Kidney (tissue), 13 donors: ENCODE measurements at regions not wholly inside any gene's neighbourhood (a gene's known extent, or its start where the extent isn't known, plus 50 kb on each side); places are given as distances from the start of the nearest gene placed in this dataset.

Source experiments
- DNase-seq, 5 donors: peaks; one replicate each; pipeline ENCODE4 v3.0.0-alpha.2; 2013 to 2020
- FAIRE-seq: peaks from 2 replicates; lab custom pipeline; 2012; peaks lifted over from hg19 to GRCh38; lab: Jason Lieb, UNC
- H3K27ac ChIP-seq, 2 donors: one replicate each; pipeline ENCODE4 v1.7.0; 2013; ENCODE audit warnings: low read depth in 2 of 2, low read length in 2 of 2, inconsistent platforms in 1 of 2
- H3K27me3 ChIP-seq: one replicate; pipeline ENCODE4 v1.7.1; 2013; ENCODE audit warnings: low read length, inconsistent platforms; ENCODE audit not compliant: control insufficient read depth, insufficient read depth
- H3K36me3 ChIP-seq, 3 donors: one replicate each; pipeline versions ENCODE4 v1.7.0 to v1.7.1; 2013; ENCODE audit warnings: low read length in 3 of 3, control low read depth in 1 of 3, inconsistent platforms in 1 of 3; ENCODE audit not compliant: insufficient read depth in 3 of 3, control insufficient read depth in 2 of 3
- H3K4me1 ChIP-seq, 3 donors: one replicate each; pipeline versions ENCODE4 v1.7.0 to v1.7.1; 2013; ENCODE audit warnings: low read length in 3 of 3, inconsistent platforms in 1 of 3, low read depth in 1 of 3; ENCODE audit not compliant: control insufficient read depth in 2 of 3, insufficient read depth in 2 of 3
- H3K4me3 ChIP-seq, 3 donors: one replicate each; pipeline versions ENCODE4 v1.7.0 to v1.8.1; 2013; ENCODE audit warnings: low read length in 3 of 3, control low read depth in 1 of 3, inconsistent platforms in 1 of 3
- H3K9ac ChIP-seq, 3 donors: one replicate each; pipeline versions ENCODE4 v1.7.0 to v1.7.1; 2013; ENCODE audit warnings: low read length in 3 of 3, control low read depth in 1 of 3, inconsistent platforms in 1 of 3
- H3K9me3 ChIP-seq, 3 donors: one replicate each; pipeline versions ENCODE4 v1.7.0 to v1.7.1; 2013; ENCODE audit warnings: low read length in 3 of 3, control low read depth in 1 of 3, inconsistent platforms in 1 of 3; ENCODE audit not compliant: control insufficient read depth in 2 of 3, insufficient read depth in 1 of 3
- CTCF ChIP-seq: IDR thresholded peaks from 3 replicates; pipeline ENCODE4 v1.5.1; 2012; ENCODE audit warnings: mild to moderate bottlenecking, moderate library complexity, borderline replicate concordance; ENCODE audit not compliant: insufficient read depth; ENCODE audit errors: extremely low read depth
- intact Hi-C: fragments of 100-400 bp; cut with DNase I; formaldehyde crosslinking; loops from one replicate; pipeline ENCODE4 v1.11.1; 2022
- donor health status: control.
- donor health status: control.
- donor health status: control.
- donor health status: control.
- donor health status: control.
- donor health status: DM: yes; HTN: yes; CAD: no.
- donor health status: Normal renal cell carcinoma (clear cell type).

- H3K27ac ChIP-seq, result no peak overlapping the region
- no peak overlapping the region for H3K4me3 ChIP-seq
- no peak overlapping the region for H3K9ac ChIP-seq
- intact Hi-C loops, result no loop called here
- DNase-seq (no peak), FAIRE-seq (no peak)
- no peaks in the 10 kb centered on the region for H3K36me3 ChIP-seq
- no peaks in the 10 kb centered on the region for H3K9me3 ChIP-seq
- TF ChIP-seq CTCF, result no peak
- H3K27me3 ChIP-seq, result no peaks in the 10 kb centered on the region
- no peaks in the 10 kb centered on the region for H3K4me1 ChIP-seq
These were observed 160.7 kb upstream of the TMTC1 start for GRCh38 chr12:29944269-29945000.

- DNase-seq (peak in 1 of 5 donors; percentile 2), FAIRE-seq (no peak)
- intact Hi-C loops, result no loop called here
- H3K27ac ChIP-seq, result no peak overlapping the region
- H3K9me3 ChIP-seq, result no peaks in the 10 kb centered on the region
- no peak for TF ChIP-seq CTCF
- H3K36me3 ChIP-seq, result no peaks in the 10 kb centered on the region
- H3K4me1 ChIP-seq, result no peaks in the 10 kb centered on the region
- H3K4me3 ChIP-seq, result no peak overlapping the region
- no peaks in the 10 kb centered on the region for H3K27me3 ChIP-seq
- H3K9ac ChIP-seq, result no peak overlapping the region
These were observed 159.9 kb upstream of the TMTC1 start for GRCh38 chr12:29943683-29944082.

GRCh38 chr12:29940811-29941210, 157.1 kb upstream of the TMTC1 start:
- TF ChIP-seq CTCF, result no peak
- no peaks in the 10 kb centered on the region for H3K9me3 ChIP-seq
- no peaks in the 10 kb centered on the region for H3K4me1 ChIP-seq
- intact Hi-C loops, result no loop called here
- no peak overlapping the region for H3K9ac ChIP-seq
- H3K36me3 ChIP-seq, result no peaks in the 10 kb centered on the region
- H3K27me3 ChIP-seq, result no peaks in the 10 kb centered on the region
- H3K27ac ChIP-seq, result no peak overlapping the region
- H3K4me3 ChIP-seq, result no peak overlapping the region
- DNase-seq (no peak), FAIRE-seq (no peak)

GRCh38 chr12:29930503-29930902, 146.8 kb upstream of the TMTC1 start:
- H3K9me3 ChIP-seq, result no peaks in the 10 kb centered on the region
- FAIRE-seq (no peak), DNase-seq (no peak)
- H3K27ac ChIP-seq, result no peak overlapping the region
- H3K9ac ChIP-seq, result no peak overlapping the region
- no peaks in the 10 kb centered on the region for H3K27me3 ChIP-seq
- H3K36me3 ChIP-seq, result no peaks in the 10 kb centered on the region
- TF ChIP-seq CTCF, result no peak
- H3K4me3 ChIP-seq, result no peak overlapping the region
- H3K4me1 ChIP-seq, result no peaks in the 10 kb centered on the region
- intact Hi-C loops, result no loop called here
